HG03439 (cell line): ENCODE measurements at regions not wholly inside any gene's neighbourhood (a gene's known extent, or its start where the extent isn't known, plus 50 kb on each side); places are given as distances from the start of the nearest gene placed in this dataset.

Experiments used
- ATAC-seq: cut with Tn5 transposase; IDR thresholded peaks from one replicate; pipeline ENCODE4 v1.9.1; 2021; ENCODE audit warnings: mild to moderate bottlenecking, moderate library complexity; ENCODE audit not compliant: unreplicated experiment

DNA sequence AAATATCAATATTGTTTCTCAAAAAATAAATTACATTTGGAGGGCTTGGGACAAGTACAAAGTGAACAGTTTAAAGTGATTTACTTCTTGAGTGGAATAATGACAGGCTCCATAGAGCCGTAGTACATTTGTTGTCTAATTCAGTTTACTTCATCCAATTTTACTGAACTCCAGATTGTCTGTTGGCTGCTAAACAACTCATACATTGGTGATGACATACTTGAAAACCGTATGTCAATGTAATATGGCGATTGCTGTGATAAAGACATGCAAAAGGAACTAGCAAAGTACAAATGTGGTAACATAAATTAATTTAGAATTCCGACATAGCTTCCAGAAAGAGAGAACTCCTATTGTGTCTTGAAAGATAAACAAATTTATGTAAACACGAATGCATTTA, 1197.5 kb upstream of the CDH18 start:
- ATAC-seq = no peak

DNA sequence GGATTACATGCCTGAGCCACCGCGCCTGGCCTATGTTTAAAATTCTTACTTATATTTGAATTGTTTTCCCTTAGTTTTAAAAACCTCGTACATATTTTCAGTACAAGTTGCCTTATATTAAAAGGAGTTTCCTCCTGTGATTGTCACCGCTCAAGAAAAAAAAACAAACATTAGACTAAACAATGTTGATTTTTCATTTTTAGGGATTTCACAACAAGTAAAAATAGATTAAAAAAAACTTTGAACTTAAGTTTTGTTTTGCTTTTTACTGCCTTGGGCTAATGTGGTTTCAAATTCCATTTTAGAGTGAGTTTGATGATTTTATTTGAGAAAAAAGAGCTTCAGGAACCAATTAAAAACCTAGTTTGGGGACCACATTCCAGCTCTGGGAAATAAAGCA, 1196.6 kb upstream of the CDH18 start:
- no peak for ATAC-seq

DNA sequence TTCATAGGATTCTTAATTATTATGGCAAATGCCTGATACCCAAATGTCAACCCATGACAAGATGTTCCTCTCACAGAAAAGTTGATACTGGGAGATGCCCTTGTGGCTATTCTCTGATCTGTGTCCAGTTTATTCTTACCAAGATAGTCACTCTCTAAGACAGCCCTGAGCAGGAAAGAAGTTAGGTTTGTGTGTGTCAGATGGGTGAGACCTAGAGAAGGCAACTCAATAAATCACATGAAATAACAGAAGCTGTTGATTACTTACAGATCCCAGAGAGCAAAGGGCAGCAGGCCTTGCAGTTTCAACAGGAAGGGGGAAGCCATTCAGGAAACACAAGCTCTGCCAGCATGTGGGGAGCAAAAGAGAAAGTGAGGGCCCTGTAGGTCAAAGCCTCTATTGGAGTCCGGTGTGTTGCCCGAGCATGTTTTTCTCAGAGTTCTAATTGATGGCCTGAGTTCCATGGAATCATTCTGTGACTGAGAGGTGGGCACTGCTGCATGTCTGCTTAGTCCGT, 1193.7 kb upstream of the CDH18 start:
- no peak for ATAC-seq

DNA sequence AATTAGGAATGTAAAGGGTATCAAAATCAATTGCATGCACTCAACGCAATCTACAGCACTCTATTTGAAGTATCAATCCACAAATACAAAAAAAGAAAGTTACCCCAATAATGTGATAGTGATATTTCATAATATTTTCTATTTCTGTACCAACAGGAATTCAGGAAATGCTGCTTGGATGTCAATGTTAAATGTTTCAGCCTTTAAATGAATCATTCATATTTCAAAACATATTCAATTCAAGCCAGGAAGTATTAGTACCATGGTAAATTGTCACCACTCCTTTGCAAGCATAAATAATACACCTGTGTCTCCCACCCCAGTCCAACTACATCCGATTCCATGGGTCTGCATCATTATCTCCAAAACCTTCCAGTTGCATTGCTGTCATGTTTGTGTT, 1185.5 kb upstream of the CDH18 start:
- ATAC-seq = no peak

DNA sequence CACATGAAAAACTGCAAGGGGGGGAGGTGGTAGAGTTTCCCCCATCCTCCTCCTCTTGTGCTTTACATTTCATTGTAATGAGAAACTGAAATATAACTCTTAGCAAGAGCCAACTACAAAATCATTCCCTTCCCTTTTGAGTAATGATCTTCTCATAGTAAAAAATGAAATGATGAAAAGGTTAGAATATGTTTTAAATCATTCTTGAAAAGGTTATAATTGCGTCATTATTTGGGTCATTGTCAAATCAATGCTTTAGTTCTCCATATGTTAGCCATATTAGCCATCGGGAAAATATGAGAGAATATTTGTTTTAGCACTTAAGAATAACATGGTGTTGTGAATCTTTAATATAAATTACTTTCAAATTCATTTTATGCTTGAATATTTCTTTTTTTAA, 1185.0 kb upstream of the CDH18 start:
- ATAC-seq = no peak

DNA sequence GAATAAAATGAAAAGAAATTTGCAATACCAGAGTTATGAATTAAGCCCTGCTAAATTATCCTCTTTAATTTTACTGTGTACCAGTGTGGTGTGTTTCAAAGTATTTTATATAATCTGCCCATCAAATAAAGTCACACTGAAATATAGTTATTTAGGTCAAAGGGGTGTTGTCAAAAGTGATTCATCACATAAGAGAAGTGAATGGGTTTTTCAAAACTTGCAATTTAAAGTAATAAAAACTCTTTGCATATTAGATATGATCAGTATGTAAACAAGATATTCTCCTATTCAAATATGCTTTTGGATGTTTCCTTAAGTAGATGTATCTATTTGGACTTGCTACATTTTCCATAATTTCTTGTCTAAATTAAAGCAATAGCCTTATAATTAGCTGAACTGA, 1183.0 kb upstream of the CDH18 start:
- no peak for ATAC-seq

DNA sequence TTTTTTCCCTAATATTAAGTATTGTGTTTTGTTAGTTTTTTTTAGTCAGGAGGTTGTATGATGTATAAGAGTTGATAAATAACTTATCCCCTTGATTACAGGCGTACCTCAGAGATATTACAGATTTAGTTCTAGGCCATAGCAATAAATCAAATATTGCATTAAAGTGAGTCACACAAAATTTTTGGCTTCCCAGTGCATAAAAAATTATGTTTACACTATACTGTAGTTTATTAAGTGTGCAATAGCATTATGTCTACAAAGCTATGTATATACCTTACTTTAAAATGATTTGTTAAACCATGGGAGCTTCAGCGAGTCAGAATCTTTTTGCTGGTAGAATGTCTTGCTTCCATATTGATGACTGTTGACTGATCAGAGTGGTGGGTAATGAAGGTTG, 1180.6 kb upstream of the CDH18 start:
- no peak for ATAC-seq

DNA sequence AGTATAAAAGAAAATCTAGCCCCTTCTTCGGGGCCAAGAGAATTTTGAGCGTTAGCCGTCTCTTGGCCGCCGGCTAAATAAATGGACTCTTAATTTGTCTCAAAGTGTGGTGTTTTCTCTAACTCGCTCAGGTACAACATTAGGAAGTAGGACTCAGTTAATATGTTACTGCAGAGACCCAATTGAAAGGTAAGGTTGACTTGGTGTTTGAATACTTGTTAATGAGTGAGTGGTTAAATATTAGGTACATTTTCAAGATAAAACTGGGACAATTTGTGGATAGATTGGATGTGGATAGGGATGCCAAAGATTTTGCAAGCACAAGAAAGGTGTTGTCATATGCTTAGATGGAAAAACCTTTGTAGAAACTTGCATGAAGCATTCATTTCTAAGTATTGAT, 1177.3 kb upstream of the CDH18 start:
- no peak for ATAC-seq

DNA sequence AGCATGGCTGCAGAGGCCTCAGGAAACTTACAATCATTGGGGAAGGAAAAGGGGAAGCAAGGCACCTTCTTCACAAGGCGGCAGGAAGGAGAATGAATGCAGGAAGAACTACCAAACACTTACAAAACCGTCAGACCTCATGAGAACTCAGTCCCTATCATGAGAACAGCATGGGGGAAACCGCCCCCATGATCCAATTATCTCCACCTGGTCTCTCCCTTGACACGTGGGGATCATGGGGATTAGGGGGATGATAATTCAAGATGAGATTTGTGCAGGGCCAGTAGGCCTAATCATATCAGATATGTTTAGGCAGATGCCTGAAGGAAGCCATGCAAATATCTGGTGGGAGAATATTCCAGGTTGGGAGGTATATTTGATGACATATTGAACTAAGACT, 1176.4 kb upstream of the CDH18 start:
- no peak for ATAC-seq

DNA sequence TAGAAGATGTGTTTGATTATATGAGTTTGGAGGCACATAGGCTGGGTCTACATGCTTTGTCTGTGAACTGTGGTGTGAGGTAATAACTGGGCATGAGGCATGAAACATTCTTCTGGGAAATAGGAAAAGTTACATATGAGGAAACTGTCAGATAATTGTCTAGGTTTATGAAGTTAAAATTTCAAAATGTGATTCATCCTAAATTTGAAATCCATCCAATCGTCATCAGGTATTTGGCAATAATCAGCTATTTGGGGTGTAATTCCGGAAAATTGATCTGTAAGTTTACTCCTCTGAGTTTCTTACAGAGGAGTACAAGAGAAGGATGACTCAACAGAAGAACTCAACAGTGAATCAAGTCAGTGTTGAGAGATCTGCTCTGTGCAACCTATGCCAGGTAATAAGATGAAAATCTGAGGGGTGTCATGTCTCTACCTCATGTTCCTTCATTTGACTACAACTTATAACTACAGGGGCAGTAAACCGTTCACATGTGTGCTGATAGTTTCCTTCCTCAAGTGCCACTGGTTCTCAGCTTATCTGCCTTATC, 1171.6 kb upstream of the CDH18 start:
- no peak for ATAC-seq

DNA sequence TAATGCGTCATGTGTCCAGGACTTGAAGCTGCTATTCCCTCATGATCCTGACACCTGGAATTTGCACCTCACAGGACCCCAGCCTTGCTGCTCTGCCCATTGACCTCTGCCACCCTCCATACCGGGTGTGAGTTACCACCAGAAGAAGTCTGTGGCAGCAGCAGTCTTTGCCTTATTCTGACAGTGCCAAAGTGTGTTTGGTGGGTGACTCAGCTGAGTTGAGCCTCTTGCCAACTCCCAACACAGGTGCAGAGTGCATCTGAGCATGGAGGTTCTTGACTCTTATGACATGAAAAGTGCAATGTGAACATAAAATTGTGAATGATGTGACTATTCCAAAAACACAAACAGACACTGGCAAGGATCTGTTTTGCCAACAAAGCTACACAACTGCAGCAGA, 1166.5 kb upstream of the CDH18 start:
- no peak for ATAC-seq

DNA sequence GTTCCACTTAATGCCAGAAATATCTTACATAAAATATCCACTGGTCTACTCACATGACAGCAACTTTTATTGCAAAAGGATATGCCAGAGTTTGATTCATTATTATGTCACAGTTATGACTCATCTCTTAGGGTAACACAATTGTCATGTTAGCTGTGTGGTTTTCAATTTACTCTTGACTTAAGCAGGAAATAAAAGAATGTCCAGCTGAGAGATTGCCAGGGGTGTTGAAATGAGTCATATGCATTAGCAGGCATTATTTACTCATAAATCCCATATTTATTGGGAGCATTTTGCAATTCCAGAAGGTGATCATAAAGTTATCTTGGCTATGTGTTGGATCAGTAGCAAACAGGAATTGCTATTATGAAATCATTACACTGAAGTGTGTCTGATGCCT, 1164.6 kb upstream of the CDH18 start:
- ATAC-seq = no peak

DNA sequence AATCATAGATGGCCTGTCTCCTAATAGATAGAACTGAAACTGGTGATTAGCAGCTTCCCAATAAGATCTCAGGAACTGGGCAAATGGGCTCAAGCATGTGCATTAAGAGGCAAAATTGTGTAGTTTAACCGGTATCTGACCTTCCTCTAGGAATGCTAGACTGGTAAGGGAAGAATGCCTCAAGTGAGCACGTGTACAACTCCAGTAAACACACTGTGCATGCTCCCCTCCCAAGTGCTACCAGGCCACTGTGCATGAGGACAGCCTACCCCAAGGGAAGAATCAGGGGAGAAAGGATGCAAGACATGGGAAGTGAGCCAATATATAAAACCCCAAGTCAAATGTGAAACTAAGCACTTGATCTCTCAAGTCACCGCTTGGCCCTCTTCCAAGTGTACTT, 1157.4 kb upstream of the CDH18 start:
- no peak for ATAC-seq

DNA sequence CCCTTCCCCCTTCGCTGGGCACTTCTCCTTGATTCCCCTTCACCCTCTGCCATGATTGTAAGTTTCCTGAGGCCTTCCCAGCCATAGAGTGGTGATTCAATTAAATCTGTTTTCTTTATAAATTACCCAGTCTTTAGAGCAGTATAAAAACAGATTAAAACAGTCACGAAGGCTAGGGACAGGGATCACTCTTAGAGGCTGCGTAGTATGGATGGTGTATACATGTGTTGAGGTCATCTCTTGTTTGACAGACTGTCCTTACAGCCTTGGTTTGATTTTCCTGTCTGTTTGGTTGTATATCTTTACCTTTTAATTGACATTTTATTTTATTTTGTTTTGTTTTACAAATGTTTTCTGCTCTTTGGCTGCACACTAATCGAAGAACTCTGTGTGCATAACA, 1155.7 kb upstream of the CDH18 start:
- no peak for ATAC-seq

DNA sequence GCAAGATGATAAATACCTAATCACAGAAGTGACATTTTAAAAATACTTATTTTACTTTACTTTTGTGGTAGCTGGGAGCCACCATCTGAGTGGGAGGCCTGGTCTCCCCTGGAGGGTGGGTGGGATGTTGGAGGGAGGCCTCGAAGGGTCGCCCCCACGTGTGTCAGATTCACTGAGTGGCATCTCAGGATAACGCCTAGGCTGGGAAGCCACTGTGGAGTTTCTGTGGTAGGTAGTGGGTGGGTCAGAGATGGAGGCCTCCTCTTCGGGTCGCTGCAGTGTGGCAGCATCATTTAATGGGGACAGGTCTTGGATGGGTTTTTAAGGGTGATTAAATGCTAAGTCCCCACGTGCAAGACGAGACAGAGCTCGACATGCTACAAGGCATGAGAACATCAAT, 1154.8 kb upstream of the CDH18 start:
- ATAC-seq = no peak

DNA sequence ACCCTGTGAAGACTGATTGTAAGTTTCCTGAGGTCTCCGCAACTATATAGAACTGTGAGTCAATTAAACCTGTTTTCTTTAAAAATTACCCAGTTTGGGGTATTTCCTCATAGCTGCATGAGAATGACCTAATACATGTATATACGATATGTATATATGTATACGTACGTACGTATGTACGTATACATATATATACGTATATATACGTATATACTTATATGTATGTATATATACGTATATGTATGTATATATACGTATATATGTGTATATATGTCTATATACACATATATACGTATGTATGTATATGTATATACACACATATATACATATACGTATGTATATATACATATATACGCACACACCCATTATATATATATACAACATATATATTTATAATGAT, 1153.0 kb upstream of the CDH18 start:
- no peak for ATAC-seq

DNA sequence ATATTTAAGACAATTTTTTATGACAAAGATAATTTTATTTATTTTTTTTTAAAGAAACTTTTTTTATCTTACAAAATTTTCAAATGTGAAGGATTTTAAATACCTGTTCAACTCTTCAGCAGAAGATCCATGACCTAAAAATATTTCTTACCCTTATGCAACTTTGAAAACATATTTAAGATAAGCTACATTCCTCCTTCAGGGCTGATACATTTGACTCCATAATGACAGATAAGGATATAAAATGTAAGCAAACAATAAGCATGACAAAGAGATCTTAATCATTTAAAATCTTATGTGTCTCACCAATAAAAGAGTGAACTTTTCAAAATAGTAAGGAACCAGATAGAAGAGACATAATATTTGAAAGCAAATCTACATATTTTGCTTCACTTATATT, 1138.2 kb upstream of the CDH18 start:
- no peak for ATAC-seq

DNA sequence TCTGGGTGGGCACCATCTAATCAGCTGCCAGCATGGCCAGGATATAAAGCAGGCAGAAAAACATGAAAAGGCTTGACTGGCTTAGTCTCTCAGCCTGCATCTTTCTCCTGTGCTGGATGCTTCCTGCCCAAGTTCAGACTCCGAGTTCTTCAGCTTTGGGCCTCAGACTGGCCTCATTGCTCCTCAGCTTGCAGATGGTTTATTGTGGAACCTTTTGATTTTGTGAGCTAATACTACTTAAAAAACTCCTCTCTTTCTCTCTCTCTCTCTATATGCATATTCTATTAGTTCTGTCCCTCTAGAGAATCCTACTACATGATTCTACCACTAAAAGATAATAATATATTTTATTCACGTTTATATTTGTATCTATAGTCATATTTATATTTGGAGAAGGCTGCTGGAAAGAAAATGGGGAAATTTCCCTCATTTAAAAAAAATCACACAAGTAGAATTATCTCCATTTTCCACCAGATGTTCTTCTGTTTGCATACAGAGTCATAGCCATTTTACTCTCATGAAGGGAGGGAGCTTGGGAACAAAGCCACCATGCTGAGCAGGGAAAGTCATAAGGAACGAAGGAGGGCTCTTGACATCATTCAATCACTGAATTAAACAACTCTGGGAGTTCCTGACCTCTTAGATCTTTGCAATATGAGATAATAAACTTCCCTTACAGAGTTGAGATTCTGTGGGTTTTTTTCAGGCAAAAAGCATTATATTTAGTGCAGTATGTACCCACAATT, 1137.4 kb upstream of the CDH18 start:
- no peak for ATAC-seq

DNA sequence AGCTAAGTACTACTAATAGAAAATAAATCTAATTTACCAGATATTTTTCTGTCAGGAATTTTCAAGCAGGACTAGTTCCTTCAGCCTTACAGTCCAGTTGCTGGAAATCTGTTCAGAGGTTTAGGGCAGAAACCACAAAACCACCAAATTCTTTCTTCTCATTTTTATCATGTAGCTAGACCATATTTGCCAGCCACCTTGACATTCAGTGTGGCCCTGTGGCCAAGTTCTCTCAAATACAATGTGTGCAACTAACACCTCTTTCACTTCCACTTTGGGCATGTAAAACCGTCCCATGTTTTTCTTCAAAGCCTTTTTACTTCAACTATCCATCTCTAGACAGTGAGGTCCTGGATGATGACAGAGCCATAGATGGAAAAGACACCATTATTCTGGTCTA, 1133.2 kb upstream of the CDH18 start:
- ATAC-seq = no peak

DNA sequence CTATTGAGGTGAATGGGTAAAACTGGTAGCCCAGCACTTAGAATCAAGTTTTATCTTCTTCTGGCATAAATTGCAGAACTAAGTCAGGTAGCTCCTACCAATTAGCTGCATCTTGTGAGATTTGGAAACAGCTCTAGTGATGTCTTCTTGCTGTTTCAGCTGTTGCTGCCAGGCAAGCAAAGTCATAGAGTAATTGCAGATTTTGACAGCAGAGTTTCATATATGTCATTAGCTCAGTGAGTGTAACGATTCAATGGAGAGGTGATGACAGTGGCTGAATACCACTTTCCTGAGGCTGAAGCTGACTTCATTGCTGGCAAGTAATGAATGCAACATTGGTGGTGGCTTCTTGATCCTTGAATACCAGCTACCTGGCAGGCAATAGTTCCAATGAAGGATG, 1109.7 kb upstream of the CDH18 start:
- ATAC-seq = no peak

DNA sequence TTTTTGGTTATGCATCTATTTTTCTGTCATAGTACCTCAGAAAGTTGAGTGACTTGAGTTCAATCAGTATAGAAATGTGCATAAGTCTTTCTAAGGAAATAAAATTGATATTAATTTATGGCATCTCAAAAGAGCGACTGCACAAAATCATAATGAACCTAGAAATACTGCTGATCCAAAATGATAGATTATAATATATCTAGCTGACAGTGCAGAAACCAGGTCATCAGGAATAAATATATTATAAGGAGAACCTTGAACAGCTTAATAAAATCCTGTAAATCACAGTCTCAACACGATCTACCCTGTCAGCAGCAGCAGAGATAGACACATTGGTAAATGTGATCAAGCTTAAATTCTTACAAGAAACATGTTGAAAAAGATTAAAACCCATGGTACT, 1106.6 kb upstream of the CDH18 start:
- no peak for ATAC-seq

DNA sequence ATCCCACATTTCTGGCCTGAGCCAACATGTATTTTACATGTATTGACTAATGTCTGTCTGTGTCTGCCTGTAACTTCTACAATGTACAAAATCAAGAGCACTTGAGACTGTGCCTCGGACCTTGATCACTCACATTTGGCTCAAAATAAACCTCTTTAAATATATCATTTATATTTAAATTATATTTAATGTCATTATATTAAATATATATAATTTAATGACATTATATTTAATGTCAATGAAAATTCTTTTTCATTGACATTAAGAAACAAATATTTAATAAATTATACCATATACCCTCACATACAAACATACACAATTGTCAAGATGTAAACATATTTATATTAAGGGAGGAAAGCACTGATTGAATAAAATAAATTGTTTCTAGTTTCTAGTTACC, 1099.8 kb upstream of the CDH18 start:
- ATAC-seq = no peak

DNA sequence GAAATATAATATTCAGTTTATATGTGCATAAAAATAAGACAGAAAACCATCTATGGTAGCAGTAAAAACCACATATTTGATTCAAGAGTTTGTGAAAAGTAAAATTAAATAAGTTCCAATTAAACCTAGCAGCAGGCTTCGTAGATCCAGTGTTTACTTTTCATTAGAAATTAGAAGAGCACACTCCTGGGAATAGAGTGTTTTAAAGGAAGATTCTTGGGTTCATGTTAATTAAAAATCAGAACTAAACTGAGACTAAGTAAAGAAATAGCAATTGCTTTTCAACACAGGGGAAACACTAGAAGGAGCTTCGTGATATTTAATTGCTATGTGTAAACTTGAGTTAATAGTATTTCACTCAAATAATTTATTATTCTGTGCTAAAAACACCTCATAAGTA, 1097.8 kb upstream of the CDH18 start:
- ATAC-seq = no peak
